Cardiac muscle cell (in vitro differentiated cells and primary cell): ENCODE measurements at regions not wholly inside any gene's neighbourhood (a gene's known extent, or its start where the extent isn't known, plus 50 kb on each side); places are given as distances from the start of the nearest gene placed in this dataset.

ENCODE experiments used
- DNase-seq, 2 donors: peaks; one replicate each; pipeline versions ENCODE4 v3.0.0 to v3.0.0-alpha.2; 2010 to 2017; ENCODE audit warnings: low read depth in 1 of 2, low spot score in 1 of 2
- H3K27ac ChIP-seq: fragments of 200-600 bp; sonication (generic); 2 replicates; pipeline ENCODE4 v1.5.1; 2016
- H3K27me3 ChIP-seq: fragments of 200-600 bp; sonication (generic); 2 replicates; pipeline ENCODE4 v1.6.0; 2016; ENCODE audit warnings: control low read depth
- H3K36me3 ChIP-seq: fragments of 200-600 bp; sonication (generic); 2 replicates; pipeline ENCODE4 v1.5.1; 2016; ENCODE audit warnings: control low read depth
- H3K4me1 ChIP-seq: fragments of 200-600 bp; sonication (generic); 2 replicates; pipeline ENCODE4 v1.8.1; 2017; ENCODE audit warnings: low read depth, mild to moderate bottlenecking, mixed run types
- H3K4me3 ChIP-seq: fragments of 200-600 bp; sonication (generic); 2 replicates; pipeline ENCODE4 v1.5.1; 2016; ENCODE audit warnings: mild to moderate bottlenecking
- H3K9me3 ChIP-seq: fragments of 200-600 bp; sonication (generic); 2 replicates; pipeline ENCODE4 v1.5.1; 2017; ENCODE audit warnings: low read depth, mild to moderate bottlenecking, control low read depth
- CTCF ChIP-seq: IDR thresholded peaks from 2 replicates; pipeline ENCODE4 v1.5.1; 2012; ENCODE audit warnings: low read depth, mild to moderate bottlenecking, low read length

- no peaks in the 10 kb centered on the region for H3K36me3 ChIP-seq
- H3K9me3 ChIP-seq = no peaks in the 10 kb centered on the region
- no peak for TF ChIP-seq CTCF
- no peak for DNase-seq
- H3K27me3 ChIP-seq = no peaks in the 10 kb centered on the region
- H3K4me3 ChIP-seq = no peak overlapping the region
- no peaks in the 10 kb centered on the region for H3K4me1 ChIP-seq
- no peak overlapping the region for H3K27ac ChIP-seq
These were observed 149.6 kb upstream of the MOCS2 start for GRCh38 chr5:53259176-53259575.

DNA sequence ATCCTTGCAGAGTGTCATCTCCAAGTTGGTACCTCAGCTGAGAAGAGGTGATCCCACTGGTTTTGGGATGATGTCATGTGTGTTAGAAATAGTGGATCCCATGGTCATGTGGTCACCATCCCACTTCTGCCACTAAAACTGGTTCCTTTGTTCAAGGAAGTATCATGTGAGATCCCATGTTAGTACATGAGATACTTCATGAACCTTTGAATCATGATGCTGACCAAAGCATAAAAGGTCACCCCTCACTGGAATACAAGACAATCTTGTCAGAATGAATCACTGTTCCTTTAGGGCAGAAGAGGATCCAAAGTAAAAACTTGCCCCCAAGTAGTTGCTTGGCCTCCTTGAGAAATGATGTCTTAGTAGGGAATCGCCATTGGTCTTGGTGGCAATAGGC, 150.9 kb upstream of the MOCS2 start:
- no peaks in the 10 kb centered on the region for H3K4me1 ChIP-seq
- H3K4me3 ChIP-seq = no peak overlapping the region
- no peak overlapping the region for H3K27ac ChIP-seq
- H3K9me3 ChIP-seq = no peaks in the 10 kb centered on the region
- H3K36me3 ChIP-seq = no peaks in the 10 kb centered on the region
- H3K27me3 ChIP-seq = no peaks in the 10 kb centered on the region
- no peak for DNase-seq
- TF ChIP-seq CTCF = no peak

DNA sequence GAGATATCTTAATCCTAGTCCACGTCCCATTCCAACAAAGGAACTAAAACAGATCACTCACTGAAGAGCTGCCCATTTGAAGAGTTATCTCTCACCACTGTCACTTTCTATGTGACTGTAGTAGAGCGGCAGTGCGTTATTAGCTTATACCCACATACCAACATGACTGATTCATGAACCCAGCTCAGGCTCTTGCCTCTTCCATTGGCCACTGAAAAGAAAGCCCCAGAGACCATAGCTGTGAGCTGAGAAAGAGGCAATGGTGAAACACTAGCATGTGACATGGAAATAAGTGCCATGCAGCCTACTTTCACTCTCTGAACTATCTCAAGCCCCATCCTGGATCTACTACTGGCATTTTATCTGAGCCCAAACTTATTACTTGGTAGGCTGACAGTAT, 151.7 kb upstream of the MOCS2 start:
- DNase-seq = no peak
- no peaks in the 10 kb centered on the region for H3K27me3 ChIP-seq
- H3K36me3 ChIP-seq = no peaks in the 10 kb centered on the region
- no peaks in the 10 kb centered on the region for H3K4me1 ChIP-seq
- no peak for TF ChIP-seq CTCF
- H3K27ac ChIP-seq = no peak overlapping the region
- H3K9me3 ChIP-seq = no peaks in the 10 kb centered on the region
- H3K4me3 ChIP-seq = no peak overlapping the region

- peak; percentile 73 for TF ChIP-seq CTCF
- Histone ChIP-seq H3K4me1 (no peaks in the 10 kb centered on the region), H3K9me3 (no peaks in the 10 kb centered on the region), H3K36me3 (no peaks in the 10 kb centered on the region), H3K4me3 (no peak overlapping the region), H3K27ac (no peak overlapping the region), H3K27me3 (no peaks in the 10 kb centered on the region)
- DNase-seq = peak; percentile 16 to 80
These were observed 152.9 kb upstream of the MOCS2 start for GRCh38 chr5:53262348-53262970.

- DNase-seq = peak in 1 of 2 donors; percentile 62
- Histone ChIP-seq H3K4me3 (no peak overlapping the region), H3K9me3 (no peaks in the 10 kb centered on the region), H3K27me3 (no peaks in the 10 kb centered on the region), H3K27ac (no peak overlapping the region), H3K4me1 (no peaks in the 10 kb centered on the region), H3K36me3 (no peaks in the 10 kb centered on the region)
- TF ChIP-seq CTCF = no peak
These were observed 153.6 kb upstream of the MOCS2 start for GRCh38 chr5:53263151-53263550.
